Hepatocyte (in vitro differentiated cells): ENCODE measurements at regions not wholly inside any gene's neighbourhood (a gene's known extent, or its start where the extent isn't known, plus 50 kb on each side); places are given as distances from the start of the nearest gene placed in this dataset.

Experiments used
- EZH2 ChIP-seq: fragments of 200-600 bp; sonication (generic); IDR thresholded peaks from 2 replicates; pipeline ENCODE4 v1.6.1; 2016; ENCODE audit warnings: antibody characterized with exemption, mild to moderate bottlenecking, borderline replicate concordance
- TF ChIP-seq, protein P1 (sequence below): fragments of 200-600 bp; sonication (generic); IDR thresholded peaks from 2 replicates; pipeline ENCODE4 v1.5.1; 2016; ENCODE audit warnings: antibody characterized with exemption, mild to moderate bottlenecking; ENCODE audit not compliant: poor library complexity

DNA sequence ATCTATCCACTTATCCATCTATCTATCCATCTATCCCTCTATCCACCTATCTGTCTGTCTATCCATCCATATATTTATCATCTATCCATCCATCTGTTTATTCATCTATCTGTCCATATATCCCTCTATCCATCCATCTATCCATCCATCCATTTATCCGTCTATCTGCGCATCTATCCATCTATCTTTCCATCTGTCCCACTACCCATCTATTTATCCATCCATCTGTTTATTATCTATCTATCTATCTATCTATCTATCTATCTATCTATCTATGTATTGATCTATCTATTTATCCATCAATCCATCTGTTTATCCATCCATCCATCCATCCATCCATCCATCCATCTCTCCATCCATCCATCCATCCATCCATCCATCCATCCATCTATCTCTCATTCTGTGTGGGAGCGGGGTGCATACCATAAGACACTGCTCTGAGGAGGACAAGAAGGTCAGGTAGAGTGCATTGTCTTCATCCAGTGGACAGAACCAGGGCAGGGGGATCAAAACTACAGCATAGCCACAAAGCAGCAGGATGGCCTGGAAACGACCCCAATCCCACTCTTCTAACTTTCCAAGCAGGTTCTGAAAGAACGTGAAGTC, 53.2 kb upstream of the ENPP6 start:
- TF ChIP-seq, protein P1, sequence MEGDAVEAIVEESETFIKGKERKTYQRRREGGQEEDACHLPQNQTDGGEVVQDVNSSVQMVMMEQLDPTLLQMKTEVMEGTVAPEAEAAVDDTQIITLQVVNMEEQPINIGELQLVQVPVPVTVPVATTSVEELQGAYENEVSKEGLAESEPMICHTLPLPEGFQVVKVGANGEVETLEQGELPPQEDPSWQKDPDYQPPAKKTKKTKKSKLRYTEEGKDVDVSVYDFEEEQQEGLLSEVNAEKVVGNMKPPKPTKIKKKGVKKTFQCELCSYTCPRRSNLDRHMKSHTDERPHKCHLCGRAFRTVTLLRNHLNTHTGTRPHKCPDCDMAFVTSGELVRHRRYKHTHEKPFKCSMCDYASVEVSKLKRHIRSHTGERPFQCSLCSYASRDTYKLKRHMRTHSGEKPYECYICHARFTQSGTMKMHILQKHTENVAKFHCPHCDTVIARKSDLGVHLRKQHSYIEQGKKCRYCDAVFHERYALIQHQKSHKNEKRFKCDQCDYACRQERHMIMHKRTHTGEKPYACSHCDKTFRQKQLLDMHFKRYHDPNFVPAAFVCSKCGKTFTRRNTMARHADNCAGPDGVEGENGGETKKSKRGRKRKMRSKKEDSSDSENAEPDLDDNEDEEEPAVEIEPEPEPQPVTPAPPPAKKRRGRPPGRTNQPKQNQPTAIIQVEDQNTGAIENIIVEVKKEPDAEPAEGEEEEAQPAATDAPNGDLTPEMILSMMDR = no peak
- no peak for TF ChIP-seq EZH2
